ENCODE measurements at regions not wholly inside any gene's neighbourhood (a gene's known extent, or its start where the extent isn't known, plus 50 kb on each side); places are given as distances from the start of the nearest gene placed in this dataset.

DNA sequence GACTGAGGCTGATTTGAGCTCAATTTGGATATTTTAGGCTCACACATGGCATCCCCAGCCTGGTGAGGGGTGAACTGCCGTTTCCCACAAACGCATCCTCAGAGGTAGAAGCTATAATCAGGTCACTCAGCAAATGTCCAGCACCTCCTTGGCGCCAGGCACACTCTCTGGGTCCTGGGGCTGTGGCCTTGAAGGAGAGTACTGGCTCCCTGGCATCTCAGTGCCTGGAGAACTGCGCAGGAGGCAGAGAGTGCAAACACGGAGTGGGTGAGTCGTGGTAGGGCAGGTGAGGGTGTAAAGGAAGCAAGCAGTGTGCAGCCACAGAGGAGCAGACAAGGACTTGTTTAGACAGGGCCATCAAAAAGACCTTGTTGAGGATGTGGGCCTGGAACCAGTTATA is 224.0 kb upstream of the ZNF32 start:
- TF ChIP-seq, protein P1, sequence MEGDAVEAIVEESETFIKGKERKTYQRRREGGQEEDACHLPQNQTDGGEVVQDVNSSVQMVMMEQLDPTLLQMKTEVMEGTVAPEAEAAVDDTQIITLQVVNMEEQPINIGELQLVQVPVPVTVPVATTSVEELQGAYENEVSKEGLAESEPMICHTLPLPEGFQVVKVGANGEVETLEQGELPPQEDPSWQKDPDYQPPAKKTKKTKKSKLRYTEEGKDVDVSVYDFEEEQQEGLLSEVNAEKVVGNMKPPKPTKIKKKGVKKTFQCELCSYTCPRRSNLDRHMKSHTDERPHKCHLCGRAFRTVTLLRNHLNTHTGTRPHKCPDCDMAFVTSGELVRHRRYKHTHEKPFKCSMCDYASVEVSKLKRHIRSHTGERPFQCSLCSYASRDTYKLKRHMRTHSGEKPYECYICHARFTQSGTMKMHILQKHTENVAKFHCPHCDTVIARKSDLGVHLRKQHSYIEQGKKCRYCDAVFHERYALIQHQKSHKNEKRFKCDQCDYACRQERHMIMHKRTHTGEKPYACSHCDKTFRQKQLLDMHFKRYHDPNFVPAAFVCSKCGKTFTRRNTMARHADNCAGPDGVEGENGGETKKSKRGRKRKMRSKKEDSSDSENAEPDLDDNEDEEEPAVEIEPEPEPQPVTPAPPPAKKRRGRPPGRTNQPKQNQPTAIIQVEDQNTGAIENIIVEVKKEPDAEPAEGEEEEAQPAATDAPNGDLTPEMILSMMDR (IDR thresholded peaks at IDR 0.05; ENCODE audit: low read depth, low read length), result no peak
- no peak for TF ChIP-seq EZH2phosphoT487 (IDR thresholded peaks at IDR 0.05; ENCODE audit: low read depth)
